Spleen (tissue), 11 donors: ENCODE measurements at regions not wholly inside any gene's neighbourhood (a gene's known extent, or its start where the extent isn't known, plus 50 kb on each side); places are given as distances from the start of the nearest gene placed in this dataset.
A peak's percentile ranks its signal among the peaks of the same experiment; 100 is the strongest.

Experiments
- DNase-seq: peaks from one replicate; pipeline ENCODE4 v3.0.0-alpha.2; 2020
- H3K27ac ChIP-seq, 8 donors: fragments of 200-600 bp; sonication (generic) in 7 of 8; 1 replicate in 4 of 8; 2 replicates in 4 of 8; pipeline versions ENCODE4 v1.5.0 to v1.8.0; 2016 to 2021; ENCODE audit warnings: inconsistent platforms in 4 of 8, mild to moderate bottlenecking in 4 of 8, moderate library complexity in 1 of 8
- H3K27me3 ChIP-seq, 7 donors: fragments of 200-600 bp; sonication (generic) in 6 of 7; replicated peaks in 1 of 7; 1 replicate in 4 of 7; 2 replicates in 3 of 7; pipeline versions ENCODE4 v1.5.0 to v1.8.0; 2016 to 2021; ENCODE audit warnings: inconsistent platforms in 3 of 7, mild to moderate bottlenecking in 1 of 7
- H3K36me3 ChIP-seq, 6 donors: fragments of 200-600 bp; sonication (generic) in 5 of 6; 1 replicate in 4 of 6; 2 replicates in 2 of 6; pipeline versions ENCODE4 v1.5.0 to v1.8.0; 2016 to 2021; ENCODE audit warnings: inconsistent platforms in 2 of 6
- H3K4me1 ChIP-seq, 6 donors: fragments of 200-600 bp; sonication (generic) in 5 of 6; 1 replicate in 3 of 6; 2 replicates in 3 of 6; pipeline versions ENCODE4 v1.5.0 to v1.8.0; 2016 to 2021; ENCODE audit warnings: inconsistent platforms in 3 of 6
- H3K4me3 ChIP-seq, 8 donors: fragments of 200-600 bp; sonication (generic) in 7 of 8; 1 replicate in 4 of 8; 2 replicates in 4 of 8; pipeline versions ENCODE4 v1.5.0 to v1.8.0; 2016 to 2021; ENCODE audit warnings: inconsistent platforms in 4 of 8, mild to moderate bottlenecking in 4 of 8, moderate library complexity in 2 of 8
- H3K9me3 ChIP-seq, 8 donors: fragments of 200-600 bp; sonication (generic) in 7 of 8; 1 replicate in 4 of 8; 2 replicates in 4 of 8; pipeline versions ENCODE4 v1.5.0 to v1.8.0; 2016 to 2021; ENCODE audit warnings: inconsistent platforms in 4 of 8
- CTCF ChIP-seq, 11 experiments: fragments of 200-600 bp in 7 of 11; fragments of 450-650 bp in 4 of 11; sonication (generic) in 4 of 11; IDR thresholded peaks in 8 of 11; conservative IDR thresholded peaks in 3 of 11; 1 replicate in 7 of 11; 2 replicates in 4 of 11; pipeline versions ENCODE4 v1.4.0 to v1.8.0; 2016 to 2021; ENCODE audit warnings: antibody characterized with exemption in 11 of 11, inconsistent platforms in 4 of 11, mild to moderate bottlenecking in 1 of 11
- POLR2A ChIP-seq, 3 donors: fragments of 450-650 bp; IDR thresholded peaks; one replicate each; pipeline ENCODE4 v1.5.1; 2017; ENCODE audit warnings: antibody characterized with exemption in 3 of 3, mild to moderate bottlenecking in 1 of 3
- POLR2AphosphoS5 ChIP-seq, 3 donors: sonication (generic); formaldehyde crosslinking; IDR thresholded peaks; one replicate each; pipeline ENCODE4 v1.5.1; 2017; ENCODE audit warnings: antibody characterized with exemption in 3 of 3
- WGBS, 5 donors: extraction: QIAGEN DNeasy Blood & Tissue Kit in 3 of 5; methylation state at CpG; one replicate each; pipeline versions ENCODE4 v1.1.5 to v1.1.7; 2013 to 2018; 5-methylcytosine and 5-hydroxymethylcytosine counted together
- intact Hi-C: fragments of 100-400 bp; cut with DNase I; formaldehyde crosslinking; loops from one replicate; pipeline ENCODE4 v1.15.0; 2023; ENCODE audit warnings: low total_unique reads
- donor health status: healthy with polysubstance abuse.
- donor health status: DM: no; HTN: no; CAD: no; lungs with moderate emphysema.
- donor health status: DM: no; HTN: no; CAD: no.
- donor health status: Bipolar disorder and iron deficiency.
- donor health status: healthy.
- donor health status: DM: no; HTN: no; CAD: no.
- donor health status: DM: yes; HTN: yes; CAD: no.

- TF ChIP-seq POLR2AphosphoS5 (IDR thresholded peaks at IDR 0.05) (no peak), CTCF (IDR thresholded peaks at IDR 0.05 in 8 of 11, conservative IDR thresholded peaks at IDR 0.05 in 3 of 11) (no peak), POLR2A (IDR thresholded peaks at IDR 0.05) (no peak)
- Histone ChIP-seq H3K27me3 (no peaks in the 10 kb centered on the region), H3K4me3 (no peak overlapping the region), H3K36me3 (no peaks in the 10 kb centered on the region), H3K9me3 (no peaks in the 10 kb centered on the region), H3K4me1 (peaks cover 0 to 15% (median 8%) of the 10 kb centered on the region in 6 donors), H3K27ac (no peak overlapping the region)
- intact Hi-C loops, result no loop called here
- WGBS, 5 donors, result 89 to 94% (median 91%) methylated on average over 9 of the region's 9 CpGs
- DNase-seq, result no peak
Observed at GRCh38 chr6:20333721-20334269, 67.9 kb upstream of the E2F3 start.

- WGBS, 5 donors, result 89 to 95% (median 92%) methylated on average over 8 of the region's 8 CpGs
- intact Hi-C loops, result no loop called here
- Histone ChIP-seq H3K4me3 (no peak overlapping the region), H3K9me3 (no peaks in the 10 kb centered on the region), H3K4me1 (peaks cover 0 to 15% (median 8%) of the 10 kb centered on the region in 6 donors), H3K27me3 (no peaks in the 10 kb centered on the region), H3K36me3 (no peaks in the 10 kb centered on the region), H3K27ac (no peak overlapping the region)
- DNase-seq, result no peak
- TF ChIP-seq POLR2A (IDR thresholded peaks at IDR 0.05) (no peak), CTCF (IDR thresholded peaks at IDR 0.05 in 8 of 11, conservative IDR thresholded peaks at IDR 0.05 in 3 of 11) (no peak), POLR2AphosphoS5 (IDR thresholded peaks at IDR 0.05) (no peak)
Observed at GRCh38 chr6:20334334-20334733, 67.3 kb upstream of the E2F3 start.

GRCh38 chr6:20334962-20335361 lies 66.7 kb upstream of the E2F3 start:
- no peaks in the 10 kb centered on the region for H3K9me3 ChIP-seq
- TF ChIP-seq POLR2AphosphoS5 (IDR thresholded peaks at IDR 0.05) (no peak), POLR2A (IDR thresholded peaks at IDR 0.05) (no peak), CTCF (IDR thresholded peaks at IDR 0.05 in 8 of 11, conservative IDR thresholded peaks at IDR 0.05 in 3 of 11) (no peak)
- H3K27ac ChIP-seq, result no peak overlapping the region
- H3K36me3 ChIP-seq, result no peaks in the 10 kb centered on the region
- no peak for DNase-seq
- H3K27me3 ChIP-seq, result no peaks in the 10 kb centered on the region
- peaks cover 0 to 15% (median 8%) of the 10 kb centered on the region in 6 donors for H3K4me1 ChIP-seq
- H3K4me3 ChIP-seq, result no peak overlapping the region
- intact Hi-C loops, result no loop called here
- WGBS, 5 donors, result 85 to 95% (median 93%) methylated on average over 1 of the region's 1 CpG

- Histone ChIP-seq H3K9me3 (no peaks in the 10 kb centered on the region), H3K27me3 (no peaks in the 10 kb centered on the region), H3K36me3 (no peaks in the 10 kb centered on the region), H3K4me3 (peak overlapping the region in 2 of 8 donors; percentile 12 to 53), H3K4me1 (peaks cover 0 to 15% (median 8%) of the 10 kb centered on the region in 6 donors), H3K27ac (peak overlapping the region in 3 of 8 donors; percentile 13 to 43 (median 24))
- 19 to 26% (median 23%) methylated on average over 4 of the region's 4 CpGs for WGBS, 5 donors
- no peak for DNase-seq
- TF ChIP-seq POLR2AphosphoS5 (IDR thresholded peaks at IDR 0.05), result no peak
- no peak for TF ChIP-seq POLR2A (IDR thresholded peaks at IDR 0.05)
- no peak for TF ChIP-seq CTCF (IDR thresholded peaks at IDR 0.05 in 8 of 11, conservative IDR thresholded peaks at IDR 0.05 in 3 of 11)
- intact Hi-C loops, result no loop called here
Observed at GRCh38 chr6:20335872-20336271, 65.8 kb upstream of the E2F3 start.
